SK-N-SH (cell line): ENCODE measurements at regions not wholly inside any gene's neighbourhood (a gene's known extent, or its start where the extent isn't known, plus 50 kb on each side); places are given as distances from the start of the nearest gene placed in this dataset.

Source experiments
- CTCF ChIA-PET: fragments of 300-600, 350-600 bp; formaldehyde crosslinking; extraction: SDS; loops from one replicate; lab custom pipeline; 2021; lab: Yijun Ruan, JAX
- POLR2A ChIA-PET: fragments of 350-600 bp; sonication (Branson Sonifier 250); formaldehyde crosslinking; extraction: SDS; loops from one replicate; lab custom pipeline; 2020; ENCODE audit warnings: antibody characterized with exemption, inconsistent platforms; lab: Yijun Ruan, JAX
- DNase-seq: peaks from one replicate; pipeline ENCODE4 v3.0.0; 2012
- H2AFZ ChIP-seq: fragments of 200-600 bp; sonication (generic); 2 replicates; pipeline ENCODE4 v1.8.1; 2016; ENCODE audit warnings: antibody characterized with exemption, mild to moderate bottlenecking, low read depth
- H3F3A ChIP-seq: fragments of 200-600 bp; sonication (generic); replicated peaks from 2 replicates; pipeline ENCODE3; 2016; ENCODE audit warnings: antibody characterized with exemption, mild to moderate bottlenecking; ENCODE audit not compliant: insufficient read depth
- H3K27ac ChIP-seq, 2 experiments: fragments of 200-500 bp in 1 of 2; fragments of 200-600 bp in 1 of 2; sonication (Bioruptor generic) in 1 of 2; sonication (generic), shearing (Covaris generic) in 1 of 2; 2 replicates each; pipeline versions ENCODE4 v1.5.1 to v1.6.1; 2014 to 2016; ENCODE audit warnings: low read depth in 2 of 2, inconsistent platforms in 1 of 2, low read length in 1 of 2, mild to moderate bottlenecking in 1 of 2, mixed read lengths in 1 of 2
- H3K27me3 ChIP-seq: fragments of 200-600 bp; sonication (generic), shearing (Covaris generic); 2 replicates; pipeline ENCODE4 v1.6.1; 2016; ENCODE audit warnings: mixed run types; ENCODE audit not compliant: insufficient read depth
- H3K36me3 ChIP-seq, 2 experiments: fragments of 200-500 bp in 1 of 2; fragments of 200-600 bp in 1 of 2; sonication (Bioruptor generic) in 1 of 2; sonication (generic) in 1 of 2; replicated peaks in 1 of 2; 2 replicates each; pipeline versions ENCODE3 to v1.5.1; 2014 to 2016; ENCODE audit warnings: low read length in 1 of 2, mild to moderate bottlenecking in 1 of 2; ENCODE audit not compliant: insufficient read depth in 2 of 2, control insufficient read depth in 1 of 2
- H3K4me1 ChIP-seq, 2 experiments: fragments of 200-500 bp in 1 of 2; fragments of 200-600 bp in 1 of 2; sonication (Bioruptor generic) in 1 of 2; sonication (generic), shearing (Covaris generic) in 1 of 2; 2 replicates each; pipeline versions ENCODE4 v1.5.1 to v1.6.1; 2014 to 2016; ENCODE audit warnings: low read depth in 1 of 2, low read length in 1 of 2, mixed run types in 1 of 2; ENCODE audit not compliant: insufficient read depth in 2 of 2, control insufficient read depth in 1 of 2
- H3K4me2 ChIP-seq: fragments of 200-600 bp; sonication (generic), shearing (Covaris generic); 2 replicates; pipeline ENCODE4 v1.6.1; 2017; ENCODE audit warnings: mixed run types
- H3K4me3 ChIP-seq, 2 experiments: fragments of 200-500 bp in 1 of 2; fragments of 200-600 bp in 1 of 2; sonication (Bioruptor generic) in 1 of 2; sonication (generic), shearing (Covaris generic) in 1 of 2; 2 replicates each; pipeline versions ENCODE4 v1.5.1 to v1.8.1; 2014 to 2016; ENCODE audit warnings: low read depth in 2 of 2, inconsistent platforms in 1 of 2, low read length in 1 of 2, mild to moderate bottlenecking in 1 of 2, mixed read lengths in 1 of 2, moderate library complexity in 1 of 2
- H3K79me2 ChIP-seq: fragments of 200-600 bp; sonication (generic); 2 replicates; pipeline ENCODE4 v1.8.1; 2017; ENCODE audit warnings: mild to moderate bottlenecking; ENCODE audit not compliant: insufficient read depth
- H3K9ac ChIP-seq: fragments of 200-600 bp; sonication (generic); 2 replicates; pipeline ENCODE4 v1.6.1; 2017; ENCODE audit warnings: mixed run types
- H3K9me2 ChIP-seq: fragments of 200-600 bp; sonication (generic); 2 replicates; pipeline ENCODE4 v1.6.1; 2017; ENCODE audit warnings: mixed run types
- H3K9me3 ChIP-seq: fragments of 200-600 bp; sonication (generic); 2 replicates; pipeline ENCODE4 v1.6.1; 2017; ENCODE audit warnings: mixed run types, mild to moderate bottlenecking, moderate library complexity
- H4K20me1 ChIP-seq: fragments of 200-600 bp; sonication (generic); 2 replicates; pipeline ENCODE4 v1.6.1; 2017; ENCODE audit warnings: mild to moderate bottlenecking, mixed run types; ENCODE audit not compliant: insufficient read depth
- ELF1 ChIP-seq: IDR thresholded peaks from 2 replicates; pipeline ENCODE4 v1.4.0; 2012
- EP300 ChIP-seq, 2 experiments: IDR thresholded peaks; 2 replicates each; pipeline versions ENCODE4 v1.4.0 to v1.6.1; 2012; ENCODE audit warnings: borderline replicate concordance in 1 of 2, low read depth in 1 of 2, low read length in 1 of 2
- EZH2phosphoT487 ChIP-seq: fragments of 200-600 bp; sonication (generic); IDR thresholded peaks from 2 replicates; pipeline ENCODE4 v1.6.1; 2017; ENCODE audit warnings: low read depth, mixed run types, mild to moderate bottlenecking, antibody characterized with exemption, moderate library complexity, borderline replicate concordance
- FOSL2 ChIP-seq: IDR thresholded peaks from 2 replicates; pipeline ENCODE4 v1.4.0; 2012; ENCODE audit warnings: low read depth, mild to moderate bottlenecking, moderate library complexity, borderline replicate concordance
- FOXJ3 ChIP-seq: sonication (generic); formaldehyde crosslinking; IDR thresholded peaks from 2 replicates; pipeline ENCODE4 v1.5.1; 2020; ENCODE audit warnings: mild to moderate bottlenecking, missing genetic modification reagents
- FOXM1 ChIP-seq: IDR thresholded peaks from 2 replicates; pipeline ENCODE4 v1.4.0; 2012; ENCODE audit warnings: low read depth, mild to moderate bottlenecking
- GABPA ChIP-seq: IDR thresholded peaks from 2 replicates; pipeline ENCODE4 v1.4.0; 2012; ENCODE audit warnings: low read depth, mild to moderate bottlenecking
- JUND ChIP-seq: IDR thresholded peaks from 2 replicates; pipeline ENCODE4 v1.4.0; 2012
- MEF2A ChIP-seq: IDR thresholded peaks from 2 replicates; pipeline ENCODE4 v1.4.0; 2012; ENCODE audit warnings: low read depth, borderline replicate concordance
- NFIC ChIP-seq: IDR thresholded peaks from 2 replicates; pipeline ENCODE4 v1.4.0; 2012; ENCODE audit warnings: borderline replicate concordance
- NRF1 ChIP-seq: IDR thresholded peaks from 2 replicates; pipeline ENCODE4 v1.6.1; 2012; ENCODE audit warnings: low read depth, mild to moderate bottlenecking, low read length
- RCOR1 ChIP-seq: fragments of 150-350 bp; IDR thresholded peaks from 2 replicates; pipeline ENCODE4 v1.6.1; 2017; ENCODE audit warnings: antibody characterized with exemption, low read length
- SIN3A ChIP-seq: IDR thresholded peaks from 2 replicates; pipeline ENCODE4 v1.6.1; 2012; ENCODE audit warnings: low read depth, mild to moderate bottlenecking, low read length, moderate library complexity, borderline replicate concordance
- SMC3 ChIP-seq: IDR thresholded peaks from 2 replicates; pipeline ENCODE4 v1.6.1; 2012; ENCODE audit warnings: low read depth, low read length, improper control_type of control experiment
- YY1 ChIP-seq: IDR thresholded peaks from 2 replicates; pipeline ENCODE4 v1.4.0; 2012; ENCODE audit warnings: low read depth, mild to moderate bottlenecking
- WGBS: methylation state at CpG from one replicate; pipeline ENCODE4 v1.1.6; 2017; ENCODE audit warnings: low lambda C conversion rate; 5-methylcytosine and 5-hydroxymethylcytosine counted together
- TF ChIP-seq, protein P1 (sequence below): IDR thresholded peaks from 2 replicates; pipeline ENCODE4 v1.4.0; 2012; ENCODE audit warnings: low read depth
- TF ChIP-seq, protein P2 (sequence below): IDR thresholded peaks from 2 replicates; pipeline ENCODE4 v1.4.0; 2012; ENCODE audit warnings: low read depth, borderline replicate concordance
- TF ChIP-seq, protein P3 (sequence below): fragments of 150-350 bp; IDR thresholded peaks from 2 replicates; pipeline ENCODE4 v1.6.1; 2017; ENCODE audit warnings: antibody characterized with exemption, low read length, low read depth, borderline replicate concordance
- TF ChIP-seq, protein P4 (sequence below): fragments of 150-350 bp; IDR thresholded peaks from 2 replicates; pipeline ENCODE4 v1.6.1; 2016; ENCODE audit warnings: mild to moderate bottlenecking, low read depth, low read length
- TF ChIP-seq, protein P5 (sequence below): IDR thresholded peaks from 2 replicates; pipeline ENCODE4; 2012

DNA sequence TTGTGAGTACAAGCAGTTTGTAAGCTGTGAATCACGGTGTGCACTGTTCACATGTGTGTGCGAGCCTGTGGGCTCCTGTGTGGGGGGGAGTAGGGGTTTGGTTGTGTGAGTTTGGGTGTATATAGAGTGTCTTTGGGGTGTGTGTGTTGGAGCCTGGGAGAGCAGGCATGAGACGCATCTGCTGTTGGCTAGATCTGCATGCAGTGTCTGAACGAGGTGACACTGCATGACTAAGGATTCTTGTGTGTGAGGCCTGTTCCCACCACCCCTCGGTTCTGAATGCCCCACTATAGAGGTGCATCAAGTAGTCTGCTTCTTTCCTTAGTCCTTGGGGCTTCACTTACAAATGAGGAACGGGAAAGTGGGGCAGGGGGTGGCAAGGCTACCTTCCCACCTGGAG, 68.4 kb downstream of the MAGEF1 start:
- ChIA-PET CTCF (interaction anchor here (0.6 kb wide), 1 partner anchor 134 kb away, joined by 3 read pairs; no protein-coding TSS in a partner anchor), POLR2A (interaction anchor here (1.1 kb wide), 1 partner anchor 68 kb away, joined by 4 read pairs; the partner anchor contains the start of gene MAGEF1)
- no peaks in the 10 kb centered on the region for H3F3A ChIP-seq
- no peaks in the 10 kb centered on the region for H3K9me3 ChIP-seq
- H2AFZ ChIP-seq = no peak overlapping the region
- H3K27me3 ChIP-seq = no peaks in the 10 kb centered on the region
- no peaks in the 10 kb centered on the region for H3K79me2 ChIP-seq
- peak overlapping the region in 1 of 2 experiments; percentile 65; a peak in 2 of 4 replicates for H3K27ac ChIP-seq
- H3K4me3 ChIP-seq = no peak overlapping the region
- no peaks in the 10 kb centered on the region for H3K9me2 ChIP-seq
- DNase-seq = no peak
- TF ChIP-seq FOXM1 (no peak), GABPA (no peak), JUND (no peak), FOSL2 (no peak), ELF1 (no peak), EP300 (IDR thresholded peaks at IDR 0.05; ENCODE audit: borderline replicate concordance in 1 of 2, low read depth in 1 of 2, low read length in 1 of 2) (no peak), FOXJ3 (CRISPR knock-in tag) (no peak), EZH2phosphoT487 (no peak), MEF2A (no peak), NFIC (no peak), SMC3 (no peak), SIN3A (no peak), RCOR1 (no peak), NRF1 (no peak), YY1 (no peak)
- TF ChIP-seq, protein P1, sequence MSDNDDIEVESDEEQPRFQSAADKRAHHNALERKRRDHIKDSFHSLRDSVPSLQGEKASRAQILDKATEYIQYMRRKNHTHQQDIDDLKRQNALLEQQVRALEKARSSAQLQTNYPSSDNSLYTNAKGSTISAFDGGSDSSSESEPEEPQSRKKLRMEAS = no peak
- TF ChIP-seq, protein P2, sequence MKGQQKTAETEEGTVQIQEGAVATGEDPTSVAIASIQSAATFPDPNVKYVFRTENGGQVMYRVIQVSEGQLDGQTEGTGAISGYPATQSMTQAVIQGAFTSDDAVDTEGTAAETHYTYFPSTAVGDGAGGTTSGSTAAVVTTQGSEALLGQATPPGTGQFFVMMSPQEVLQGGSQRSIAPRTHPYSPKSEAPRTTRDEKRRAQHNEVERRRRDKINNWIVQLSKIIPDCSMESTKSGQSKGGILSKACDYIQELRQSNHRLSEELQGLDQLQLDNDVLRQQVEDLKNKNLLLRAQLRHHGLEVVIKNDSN = no peak
- TF ChIP-seq, protein P3, sequence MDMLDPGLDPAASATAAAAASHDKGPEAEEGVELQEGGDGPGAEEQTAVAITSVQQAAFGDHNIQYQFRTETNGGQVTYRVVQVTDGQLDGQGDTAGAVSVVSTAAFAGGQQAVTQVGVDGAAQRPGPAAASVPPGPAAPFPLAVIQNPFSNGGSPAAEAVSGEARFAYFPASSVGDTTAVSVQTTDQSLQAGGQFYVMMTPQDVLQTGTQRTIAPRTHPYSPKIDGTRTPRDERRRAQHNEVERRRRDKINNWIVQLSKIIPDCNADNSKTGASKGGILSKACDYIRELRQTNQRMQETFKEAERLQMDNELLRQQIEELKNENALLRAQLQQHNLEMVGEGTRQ = no peak
- TF ChIP-seq, protein P4, sequence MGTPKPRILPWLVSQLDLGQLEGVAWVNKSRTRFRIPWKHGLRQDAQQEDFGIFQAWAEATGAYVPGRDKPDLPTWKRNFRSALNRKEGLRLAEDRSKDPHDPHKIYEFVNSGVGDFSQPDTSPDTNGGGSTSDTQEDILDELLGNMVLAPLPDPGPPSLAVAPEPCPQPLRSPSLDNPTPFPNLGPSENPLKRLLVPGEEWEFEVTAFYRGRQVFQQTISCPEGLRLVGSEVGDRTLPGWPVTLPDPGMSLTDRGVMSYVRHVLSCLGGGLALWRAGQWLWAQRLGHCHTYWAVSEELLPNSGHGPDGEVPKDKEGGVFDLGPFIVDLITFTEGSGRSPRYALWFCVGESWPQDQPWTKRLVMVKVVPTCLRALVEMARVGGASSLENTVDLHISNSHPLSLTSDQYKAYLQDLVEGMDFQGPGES = no peak
- TF ChIP-seq, protein P5, sequence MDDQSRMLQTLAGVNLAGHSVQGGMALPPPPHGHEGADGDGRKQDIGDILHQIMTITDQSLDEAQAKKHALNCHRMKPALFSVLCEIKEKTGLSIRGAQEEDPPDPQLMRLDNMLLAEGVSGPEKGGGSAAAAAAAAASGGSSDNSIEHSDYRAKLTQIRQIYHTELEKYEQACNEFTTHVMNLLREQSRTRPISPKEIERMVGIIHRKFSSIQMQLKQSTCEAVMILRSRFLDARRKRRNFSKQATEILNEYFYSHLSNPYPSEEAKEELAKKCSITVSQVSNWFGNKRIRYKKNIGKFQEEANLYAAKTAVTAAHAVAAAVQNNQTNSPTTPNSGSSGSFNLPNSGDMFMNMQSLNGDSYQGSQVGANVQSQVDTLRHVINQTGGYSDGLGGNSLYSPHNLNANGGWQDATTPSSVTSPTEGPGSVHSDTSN = no peak
- H3K4me2 ChIP-seq = no peak overlapping the region
- H3K36me3 ChIP-seq = no peaks in the 10 kb centered on the region
- H3K9ac ChIP-seq = no peak overlapping the region
- 68% methylated on average over 6 of the region's 6 CpGs for WGBS
- H3K4me1 ChIP-seq = peaks cover 0 to 31% of the 10 kb centered on the region in 2 experiments; a peak in 2 of 4 replicates
- no peaks in the 10 kb centered on the region for H4K20me1 ChIP-seq
